ENCODE measurements at regions not wholly inside any gene's neighbourhood (a gene's known extent, or its start where the extent isn't known, plus 50 kb on each side); places are given as distances from the start of the nearest gene placed in this dataset.

- TF ChIP-seq CTCF (IDR thresholded peaks at IDR 0.05) (no peak), POLR2A (IDR thresholded peaks at IDR 0.05) (no peak)
Observed at GRCh38 chr20:62581806-62582205, 60.5 kb upstream of the SLCO4A1 start.

All from uterus (tissue), 2 donors.